ENCODE measurements at regions not wholly inside any gene's neighbourhood (a gene's known extent, or its start where the extent isn't known, plus 50 kb on each side); places are given as distances from the start of the nearest gene placed in this dataset.

GRCh38 chr22:42190274-42190673, 59.7 kb upstream of the CYP2D6 start:
- no peak for DNase-seq (ENCODE audit: low spot score)
- no peaks in the 10 kb centered on the region for H3K36me3 ChIP-seq

GRCh38 chr22:42189761-42190160, 59.2 kb upstream of the CYP2D6 start:
- no peak overlapping the region for H3K27ac ChIP-seq
- H3K4me3 ChIP-seq = no peak overlapping the region
- whole genome bisulfite sequencing = 77% methylated on average over 4 of the region's 4 CpGs
- intact Hi-C loops (cut with DNase I) = loop anchor here (10.0 kb wide), 1 partner anchor 75 kb away; no protein-coding TSS in a partner anchor
- TF ChIP-seq, protein P1, sequence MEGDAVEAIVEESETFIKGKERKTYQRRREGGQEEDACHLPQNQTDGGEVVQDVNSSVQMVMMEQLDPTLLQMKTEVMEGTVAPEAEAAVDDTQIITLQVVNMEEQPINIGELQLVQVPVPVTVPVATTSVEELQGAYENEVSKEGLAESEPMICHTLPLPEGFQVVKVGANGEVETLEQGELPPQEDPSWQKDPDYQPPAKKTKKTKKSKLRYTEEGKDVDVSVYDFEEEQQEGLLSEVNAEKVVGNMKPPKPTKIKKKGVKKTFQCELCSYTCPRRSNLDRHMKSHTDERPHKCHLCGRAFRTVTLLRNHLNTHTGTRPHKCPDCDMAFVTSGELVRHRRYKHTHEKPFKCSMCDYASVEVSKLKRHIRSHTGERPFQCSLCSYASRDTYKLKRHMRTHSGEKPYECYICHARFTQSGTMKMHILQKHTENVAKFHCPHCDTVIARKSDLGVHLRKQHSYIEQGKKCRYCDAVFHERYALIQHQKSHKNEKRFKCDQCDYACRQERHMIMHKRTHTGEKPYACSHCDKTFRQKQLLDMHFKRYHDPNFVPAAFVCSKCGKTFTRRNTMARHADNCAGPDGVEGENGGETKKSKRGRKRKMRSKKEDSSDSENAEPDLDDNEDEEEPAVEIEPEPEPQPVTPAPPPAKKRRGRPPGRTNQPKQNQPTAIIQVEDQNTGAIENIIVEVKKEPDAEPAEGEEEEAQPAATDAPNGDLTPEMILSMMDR (IDR thresholded peaks at IDR 0.05) = no peak
- TF ChIP-seq POLR2A (IDR thresholded peaks at IDR 0.05) (no peak), POLR2AphosphoS5 (IDR thresholded peaks at IDR 0.05) (no peak)
- H3K9me3 ChIP-seq = no peaks in the 10 kb centered on the region
- DNase-seq (ENCODE audit: low spot score) = no peak
- no peaks in the 10 kb centered on the region for H3K27me3 ChIP-seq (replicated peaks; ENCODE audit: insufficient read depth)
- no peaks in the 10 kb centered on the region for H3K4me1 ChIP-seq (replicated peaks)
- no peaks in the 10 kb centered on the region for H3K36me3 ChIP-seq

More at GRCh38 chr22:42190274-42190673, 59.7 kb upstream of the CYP2D6 start:
- H3K9me3 ChIP-seq = no peaks in the 10 kb centered on the region
- 85% methylated on average over 1 of the region's 1 CpG for WGBS
- intact Hi-C loops (cut with DNase I) = no loop called here
- no peak overlapping the region for H3K27ac ChIP-seq
- H3K27me3 ChIP-seq (replicated peaks; ENCODE audit: insufficient read depth) = no peaks in the 10 kb centered on the region
- no peak overlapping the region for H3K4me3 ChIP-seq
- TF ChIP-seq, protein P1 (IDR thresholded peaks at IDR 0.05) = no peak
- TF ChIP-seq POLR2AphosphoS5 (IDR thresholded peaks at IDR 0.05) (no peak), POLR2A (IDR thresholded peaks at IDR 0.05) (no peak)
- no peaks in the 10 kb centered on the region for H3K4me1 ChIP-seq (replicated peaks)

DNA sequence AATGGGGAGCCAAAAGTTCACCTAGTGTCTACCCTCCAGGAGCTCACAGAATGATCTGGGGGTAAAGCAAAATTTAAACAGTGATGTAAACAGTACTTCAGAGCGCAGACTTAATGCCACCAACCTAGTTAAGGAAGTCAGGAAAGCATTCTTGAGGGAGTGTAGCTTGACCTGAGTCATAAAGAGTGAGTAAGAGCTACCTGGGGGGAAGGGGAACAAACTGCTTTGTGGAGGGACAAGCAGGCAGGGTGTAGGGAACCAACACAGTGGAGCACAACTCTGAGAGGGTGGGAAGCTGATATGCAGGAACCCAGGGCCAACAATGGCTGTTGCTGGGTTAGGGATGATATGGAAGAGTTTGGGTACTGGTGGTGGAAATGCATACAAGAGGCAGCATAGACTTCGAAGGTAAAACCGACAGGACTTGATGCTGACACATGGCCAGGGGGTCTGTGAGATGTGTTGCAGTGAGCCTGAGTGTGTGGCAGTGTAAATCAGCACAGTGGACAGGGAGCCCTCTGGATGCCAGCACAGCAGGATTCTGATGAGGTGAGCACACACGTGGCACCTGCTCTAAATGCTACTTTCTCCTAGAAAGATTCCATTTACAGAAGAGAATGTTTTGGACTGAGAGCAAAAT, 58.3 kb upstream of the CYP2D6 start:
- no peaks in the 10 kb centered on the region for H3K9me3 ChIP-seq
- no peaks in the 10 kb centered on the region for H3K4me1 ChIP-seq (replicated peaks)
- H3K27me3 ChIP-seq (replicated peaks; ENCODE audit: insufficient read depth) = no peaks in the 10 kb centered on the region
- WGBS = 70% methylated on average over 4 of the region's 4 CpGs
- intact Hi-C loops (cut with DNase I) = loop anchor here (10.0 kb wide), 1 partner anchor 76 kb away; no protein-coding TSS in a partner anchor
- H3K4me3 ChIP-seq = no peak overlapping the region
- TF ChIP-seq POLR2AphosphoS5 (IDR thresholded peaks at IDR 0.05) (no peak), POLR2A (IDR thresholded peaks at IDR 0.05) (no peak)
- TF ChIP-seq, protein P1 (IDR thresholded peaks at IDR 0.05) = no peak
- H3K27ac ChIP-seq = no peak overlapping the region
- no peaks in the 10 kb centered on the region for H3K36me3 ChIP-seq
- DNase-seq (ENCODE audit: low spot score) = no peak

- DNase-seq (ENCODE audit: low spot score) = no peak
- no peaks in the 10 kb centered on the region for H3K9me3 ChIP-seq
- TF ChIP-seq, protein P1 (IDR thresholded peaks at IDR 0.05) = no peak
- no peak for TF ChIP-seq POLR2AphosphoS5 (IDR thresholded peaks at IDR 0.05)
- TF ChIP-seq POLR2A (IDR thresholded peaks at IDR 0.05) = no peak
- intact Hi-C loops (cut with DNase I) = loop anchor here (10.0 kb wide), 1 partner anchor 77 kb away; no protein-coding TSS in a partner anchor
- no peaks in the 10 kb centered on the region for H3K36me3 ChIP-seq
- H3K27me3 ChIP-seq (replicated peaks; ENCODE audit: insufficient read depth) = no peaks in the 10 kb centered on the region
- WGBS = 96% methylated on average over 3 of the region's 3 CpGs
- no peak overlapping the region for H3K27ac ChIP-seq
- no peaks in the 10 kb centered on the region for H3K4me1 ChIP-seq (replicated peaks)
- no peak overlapping the region for H3K4me3 ChIP-seq
Observed at GRCh38 chr22:42187646-42188045, 57.0 kb upstream of the CYP2D6 start.

DNA sequence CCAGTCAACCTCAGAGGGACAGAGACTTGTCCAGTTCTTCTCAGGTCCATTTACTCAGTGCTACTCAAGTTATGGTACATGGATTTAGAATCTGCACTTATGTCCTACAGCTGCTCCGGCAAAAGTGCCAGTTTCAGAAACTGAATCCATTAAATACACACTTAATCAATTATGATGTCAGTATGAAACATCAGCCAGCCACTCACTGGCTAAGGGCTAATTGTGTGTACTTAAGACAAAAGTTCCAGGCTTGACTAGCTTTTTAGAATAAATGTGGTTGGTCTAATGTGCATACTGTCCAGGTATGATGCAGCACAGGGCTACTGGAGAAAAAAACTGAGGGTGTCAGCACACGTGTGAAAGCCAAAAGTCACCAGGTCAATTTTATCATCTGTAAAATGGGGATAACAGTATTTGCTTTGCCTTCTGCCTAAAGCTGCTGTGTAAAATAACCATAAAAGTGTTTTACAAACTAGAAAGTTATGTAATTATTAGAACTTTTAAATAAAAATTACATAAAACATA, 55.4 kb upstream of the CYP2D6 start:
- TF ChIP-seq POLR2AphosphoS5 (IDR thresholded peaks at IDR 0.05) = no peak
- TF ChIP-seq POLR2A (IDR thresholded peaks at IDR 0.05) = no peak
- TF ChIP-seq, protein P1 (IDR thresholded peaks at IDR 0.05) = no peak
- Histone ChIP-seq H3K27me3 (replicated peaks; ENCODE audit: insufficient read depth) (no peaks in the 10 kb centered on the region), H3K4me1 (replicated peaks) (no peaks in the 10 kb centered on the region), H3K36me3 (no peaks in the 10 kb centered on the region), H3K4me3 (no peak overlapping the region), H3K27ac (no peak overlapping the region), H3K9me3 (no peaks in the 10 kb centered on the region)
- DNase-seq (ENCODE audit: low spot score) = no peak
- 87% methylated on average over 2 of the region's 2 CpGs for WGBS
- intact Hi-C loops (cut with DNase I) = loop anchor here (10.0 kb wide), 1 partner anchor 79 kb away; no protein-coding TSS in a partner anchor
